ENCODE measurements at regions not wholly inside any gene's neighbourhood (a gene's known extent, or its start where the extent isn't known, plus 50 kb on each side); places are given as distances from the start of the nearest gene placed in this dataset.

- TF ChIP-seq CTCF (IDR thresholded peaks at IDR 0.05) (peak; percentile 21), EZH2phosphoT487 (IDR thresholded peaks at IDR 0.05) (no peak)
Measured at GRCh38 chr17:28247671-28248555, 71.1 kb upstream of the TMEM97 start.

GRCh38 chr17:28249706-28250105 lies 69.3 kb upstream of the TMEM97 start:
- Histone ChIP-seq H4K20me1 (ENCODE audit: low read depth) (no peaks in the 10 kb centered on the region), H3K9ac (no peak overlapping the region), H3K4me2 (no peak overlapping the region), H3K27me3 (no peaks in the 10 kb centered on the region), H3K27ac (no peak overlapping the region), H3K4me1 (no peaks in the 10 kb centered on the region), H3F3A (ENCODE audit: low read depth) (peaks cover 10% of the 10 kb centered on the region), H3K36me3 (no peaks in the 10 kb centered on the region), H3K9me3 (ENCODE audit: low read depth) (no peaks in the 10 kb centered on the region), H3K4me3 (no peak overlapping the region), H2AFZ (replicated peaks) (no peak overlapping the region), H3K79me2 (ENCODE audit: low read depth) (no peaks in the 10 kb centered on the region)
- H3K36me3 Mint-ChIP-seq = no peaks in the 10 kb centered on the region
- no peaks in the 10 kb centered on the region for H3K9me3 Mint-ChIP-seq
- TF ChIP-seq EZH2phosphoT487 (IDR thresholded peaks at IDR 0.05) (no peak), CTCF (IDR thresholded peaks at IDR 0.05) (no peak), EZH2 (IDR thresholded peaks at IDR 0.05) (no peak)
- peaks cover 20% of the 10 kb centered on the region for H3K27me3 Mint-ChIP-seq (ENCODE audit: insufficient read depth, low read depth)
- H3K4me3 Mint-ChIP-seq = no peak overlapping the region
- H3K4me1 Mint-ChIP-seq = peaks cover 4% of the 10 kb centered on the region
- H3K27ac Mint-ChIP-seq = no peak overlapping the region
- no peak for DNase-seq (ENCODE audit: low spot score)

More at GRCh38 chr17:28247671-28248555, 71.1 kb upstream of the TMEM97 start:
- H3K27ac Mint-ChIP-seq = no peak overlapping the region
- DNase-seq (ENCODE audit: low spot score) = peak; percentile 46
- Histone ChIP-seq H3K4me2 (no peak overlapping the region), H3F3A (ENCODE audit: low read depth) (peaks cover 10% of the 10 kb centered on the region), H2AFZ (replicated peaks) (no peak overlapping the region), H3K4me3 (no peak overlapping the region), H3K9ac (no peak overlapping the region), H3K27ac (no peak overlapping the region), H3K4me1 (no peaks in the 10 kb centered on the region), H3K9me3 (ENCODE audit: low read depth) (no peaks in the 10 kb centered on the region), H3K79me2 (ENCODE audit: low read depth) (no peaks in the 10 kb centered on the region), H3K36me3 (no peaks in the 10 kb centered on the region), H3K27me3 (no peaks in the 10 kb centered on the region), H4K20me1 (ENCODE audit: low read depth) (no peaks in the 10 kb centered on the region)
- H3K4me1 Mint-ChIP-seq = peaks cover 4% of the 10 kb centered on the region
- peaks cover 16% of the 10 kb centered on the region for H3K27me3 Mint-ChIP-seq (ENCODE audit: insufficient read depth, low read depth)
- H3K9me3 Mint-ChIP-seq = no peaks in the 10 kb centered on the region
- no peak overlapping the region for H3K4me3 Mint-ChIP-seq
- no peaks in the 10 kb centered on the region for H3K36me3 Mint-ChIP-seq

- no peaks in the 10 kb centered on the region for H3K36me3 Mint-ChIP-seq
- Histone ChIP-seq H3K4me3 (no peak overlapping the region), H3K79me2 (ENCODE audit: low read depth) (no peaks in the 10 kb centered on the region), H3K9ac (no peak overlapping the region), H4K20me1 (ENCODE audit: low read depth) (no peaks in the 10 kb centered on the region), H3K4me1 (no peaks in the 10 kb centered on the region), H3K27ac (no peak overlapping the region), H3K27me3 (no peaks in the 10 kb centered on the region), H2AFZ (replicated peaks) (no peak overlapping the region), H3F3A (ENCODE audit: low read depth) (peaks cover 10% of the 10 kb centered on the region), H3K36me3 (no peaks in the 10 kb centered on the region), H3K9me3 (ENCODE audit: low read depth) (no peaks in the 10 kb centered on the region), H3K4me2 (no peak overlapping the region)
- H3K4me3 Mint-ChIP-seq = peak overlapping the region; percentile 67
- no peak overlapping the region for H3K27ac Mint-ChIP-seq
- H3K4me1 Mint-ChIP-seq = peaks cover 4% of the 10 kb centered on the region
- DNase-seq (ENCODE audit: low spot score) = no peak
- H3K9me3 Mint-ChIP-seq = no peaks in the 10 kb centered on the region
- no peak for TF ChIP-seq EZH2 (IDR thresholded peaks at IDR 0.05)
- no peak for TF ChIP-seq CTCF (IDR thresholded peaks at IDR 0.05)
- TF ChIP-seq EZH2phosphoT487 (IDR thresholded peaks at IDR 0.05) = no peak
- peaks cover 21% of the 10 kb centered on the region for H3K27me3 Mint-ChIP-seq (ENCODE audit: insufficient read depth, low read depth)
Measured at GRCh38 chr17:28252436-28252835, 66.6 kb upstream of the TMEM97 start.

Measured in neural progenitor cell (in vitro differentiated cells).